ENCODE measurements at regions not wholly inside any gene's neighbourhood (a gene's known extent, or its start where the extent isn't known, plus 50 kb on each side); places are given as distances from the start of the nearest gene placed in this dataset.

DNA sequence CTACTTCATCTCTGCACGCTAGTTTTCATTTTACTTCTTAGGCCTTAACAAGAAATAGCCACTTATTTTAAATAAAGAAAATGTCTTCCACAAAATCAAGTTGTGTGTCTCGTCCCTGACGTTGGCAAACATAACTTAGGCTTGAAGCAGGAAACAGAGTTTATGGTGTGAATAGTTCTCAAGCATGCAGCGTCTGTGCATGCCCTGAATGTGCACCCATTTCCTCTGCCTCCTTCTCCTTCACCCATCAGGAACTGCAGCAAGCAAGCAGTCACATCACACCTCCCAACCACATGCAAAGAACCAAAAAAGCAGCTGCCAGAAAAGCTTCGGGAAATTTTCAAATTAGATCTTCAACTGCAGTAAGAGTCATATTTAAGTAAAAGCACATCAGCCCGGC, 424.0 kb upstream of the IRX4 start:
- no peaks in the 10 kb centered on the region for H3K4me1 ChIP-seq
- DNase-seq (ENCODE audit: low spot score in 2 of 2) = no peak
- TF ChIP-seq EP300 (IDR thresholded peaks at IDR 0.05) = no peak
- no peak for TF ChIP-seq POLR2A (IDR thresholded peaks at IDR 0.05)
- TF ChIP-seq, protein P1, sequence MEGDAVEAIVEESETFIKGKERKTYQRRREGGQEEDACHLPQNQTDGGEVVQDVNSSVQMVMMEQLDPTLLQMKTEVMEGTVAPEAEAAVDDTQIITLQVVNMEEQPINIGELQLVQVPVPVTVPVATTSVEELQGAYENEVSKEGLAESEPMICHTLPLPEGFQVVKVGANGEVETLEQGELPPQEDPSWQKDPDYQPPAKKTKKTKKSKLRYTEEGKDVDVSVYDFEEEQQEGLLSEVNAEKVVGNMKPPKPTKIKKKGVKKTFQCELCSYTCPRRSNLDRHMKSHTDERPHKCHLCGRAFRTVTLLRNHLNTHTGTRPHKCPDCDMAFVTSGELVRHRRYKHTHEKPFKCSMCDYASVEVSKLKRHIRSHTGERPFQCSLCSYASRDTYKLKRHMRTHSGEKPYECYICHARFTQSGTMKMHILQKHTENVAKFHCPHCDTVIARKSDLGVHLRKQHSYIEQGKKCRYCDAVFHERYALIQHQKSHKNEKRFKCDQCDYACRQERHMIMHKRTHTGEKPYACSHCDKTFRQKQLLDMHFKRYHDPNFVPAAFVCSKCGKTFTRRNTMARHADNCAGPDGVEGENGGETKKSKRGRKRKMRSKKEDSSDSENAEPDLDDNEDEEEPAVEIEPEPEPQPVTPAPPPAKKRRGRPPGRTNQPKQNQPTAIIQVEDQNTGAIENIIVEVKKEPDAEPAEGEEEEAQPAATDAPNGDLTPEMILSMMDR (IDR thresholded peaks at IDR 0.05) = no peak
- no peaks in the 10 kb centered on the region for H3K27me3 ChIP-seq
- H3K4me3 ChIP-seq = no peak overlapping the region
- WGBS, 2 donors = 75 to 82% methylated on average over 6 of the region's 6 CpGs
- H3K36me3 ChIP-seq = no peaks in the 10 kb centered on the region
- H3K27ac ChIP-seq = no peak overlapping the region
- peaks cover 0 to 6% (median 0%) of the 10 kb centered on the region in 4 donors for H3K9me3 ChIP-seq

DNA sequence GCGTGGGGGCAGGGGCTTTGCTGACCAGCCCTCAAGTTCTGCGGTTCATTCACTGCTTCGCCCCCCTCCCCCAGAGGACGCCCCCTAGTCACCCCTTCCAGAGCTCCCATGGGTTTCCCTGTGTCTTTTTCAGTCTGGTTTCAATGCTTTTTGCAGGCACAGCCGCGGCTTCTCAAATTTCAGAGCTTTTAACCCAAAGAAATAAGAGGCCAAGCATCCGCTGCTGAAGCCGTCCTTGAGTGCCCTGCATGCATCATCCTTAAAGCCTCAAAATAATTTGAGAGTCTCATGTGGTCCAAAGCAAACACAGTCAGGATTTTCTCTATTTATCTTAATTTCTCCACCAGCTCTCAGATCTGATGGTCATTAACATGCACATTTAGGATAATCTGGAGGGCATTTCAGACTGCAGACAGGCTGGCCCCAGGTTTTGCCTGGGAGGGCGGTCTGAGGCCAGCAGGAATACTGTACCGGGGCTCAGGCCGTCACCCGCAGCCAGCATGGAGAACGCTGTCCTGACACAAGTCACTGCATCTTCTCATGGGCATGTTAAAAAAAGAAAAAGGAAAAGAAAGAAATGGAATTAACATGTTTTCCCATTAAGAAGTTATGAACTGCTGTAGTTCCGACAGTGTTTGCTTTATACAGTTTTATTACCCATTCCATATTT, 420.8 kb upstream of the IRX4 start:
- Histone ChIP-seq H3K4me3 (no peak overlapping the region), H3K36me3 (no peaks in the 10 kb centered on the region), H3K27ac (no peak overlapping the region), H3K4me1 (no peaks in the 10 kb centered on the region), H3K27me3 (no peaks in the 10 kb centered on the region), H3K9me3 (peaks cover 0 to 6% (median 0%) of the 10 kb centered on the region in 4 donors)
- TF ChIP-seq, protein P1 (IDR thresholded peaks at IDR 0.05) = no peak
- TF ChIP-seq POLR2A (IDR thresholded peaks at IDR 0.05) = no peak
- no peak for TF ChIP-seq EP300 (IDR thresholded peaks at IDR 0.05)
- WGBS, 2 donors = 24 to 38% methylated on average over 14 of the region's 14 CpGs
- DNase-seq (ENCODE audit: low spot score in 2 of 2) = no peak

DNA sequence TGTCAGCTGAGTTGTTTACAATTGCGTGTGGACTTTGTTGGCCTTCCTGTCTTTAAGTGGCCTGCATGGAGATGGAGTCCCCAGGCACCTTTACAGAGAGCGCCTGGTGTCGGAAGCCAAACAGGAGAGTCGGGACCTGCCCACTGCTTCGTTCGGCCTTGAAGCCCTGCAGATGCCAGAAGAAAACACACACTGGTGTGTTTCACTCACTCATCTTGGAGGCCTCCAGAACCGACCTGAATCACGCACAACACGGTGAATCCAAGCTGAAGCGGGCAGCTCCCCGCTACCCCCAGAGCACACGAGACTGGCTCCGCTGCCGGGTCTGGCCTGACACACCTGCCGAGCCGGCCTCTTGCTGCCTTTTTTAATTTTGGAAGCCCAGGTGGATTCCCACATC, 419.4 kb upstream of the IRX4 start:
- TF ChIP-seq, protein P1 (IDR thresholded peaks at IDR 0.05) = no peak
- TF ChIP-seq EP300 (IDR thresholded peaks at IDR 0.05) = no peak
- no peak for TF ChIP-seq POLR2A (IDR thresholded peaks at IDR 0.05)
- Histone ChIP-seq H3K4me1 (no peaks in the 10 kb centered on the region), H3K27ac (no peak overlapping the region), H3K36me3 (no peaks in the 10 kb centered on the region), H3K4me3 (no peak overlapping the region), H3K27me3 (no peaks in the 10 kb centered on the region), H3K9me3 (peaks cover 0 to 5% (median 0%) of the 10 kb centered on the region in 4 donors)
- no peak for DNase-seq (ENCODE audit: low spot score in 2 of 2)
- WGBS, 2 donors = 86 to 87% methylated on average over 16 of the region's 16 CpGs

DNA sequence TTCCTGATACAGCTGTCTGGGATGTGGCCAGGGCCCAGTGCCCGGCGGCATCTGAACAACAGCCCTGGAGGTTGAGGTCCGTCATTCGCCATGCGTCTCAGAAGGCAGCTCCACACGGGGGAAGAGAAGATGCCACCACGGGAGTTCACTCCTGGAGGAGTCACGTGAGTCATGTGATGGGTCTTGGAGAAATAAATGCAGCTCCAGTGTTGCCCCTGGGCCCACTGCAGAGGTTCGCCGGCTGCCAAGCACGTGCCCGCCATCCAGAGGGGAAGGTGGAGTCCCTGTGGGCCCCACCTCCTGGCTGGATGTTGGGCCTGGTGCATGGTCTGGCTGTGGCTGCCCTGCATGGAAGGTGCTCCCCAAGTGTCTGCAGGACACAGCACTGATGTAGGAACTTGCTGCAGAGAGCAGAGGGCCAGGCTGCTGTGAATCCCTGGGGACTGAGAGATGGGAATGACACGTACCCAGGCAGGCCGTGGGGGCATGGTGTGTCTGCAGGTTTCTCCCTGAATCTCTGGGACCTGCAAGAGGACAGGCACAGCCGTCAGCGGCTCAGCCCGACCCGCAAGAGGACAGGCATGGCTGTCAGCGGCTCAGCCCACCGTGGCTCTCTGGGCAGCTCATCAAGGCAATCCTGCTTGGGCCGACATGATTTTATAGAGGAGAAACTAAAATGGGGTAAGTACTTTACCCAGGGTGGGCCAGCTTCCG, 418.3 kb upstream of the IRX4 start:
- TF ChIP-seq EP300 (IDR thresholded peaks at IDR 0.05) = no peak
- TF ChIP-seq POLR2A (IDR thresholded peaks at IDR 0.05) = no peak
- TF ChIP-seq, protein P1 (IDR thresholded peaks at IDR 0.05) = no peak
- no peaks in the 10 kb centered on the region for H3K36me3 ChIP-seq
- no peaks in the 10 kb centered on the region for H3K4me1 ChIP-seq
- no peaks in the 10 kb centered on the region for H3K27me3 ChIP-seq
- H3K27ac ChIP-seq = no peak overlapping the region
- H3K9me3 ChIP-seq = no peaks in the 10 kb centered on the region
- 87 to 93% methylated on average over 18 to 22 of the region's 22 CpGs for WGBS, 2 donors
- no peak for DNase-seq (ENCODE audit: low spot score in 2 of 2)
- no peak overlapping the region for H3K4me3 ChIP-seq

DNA sequence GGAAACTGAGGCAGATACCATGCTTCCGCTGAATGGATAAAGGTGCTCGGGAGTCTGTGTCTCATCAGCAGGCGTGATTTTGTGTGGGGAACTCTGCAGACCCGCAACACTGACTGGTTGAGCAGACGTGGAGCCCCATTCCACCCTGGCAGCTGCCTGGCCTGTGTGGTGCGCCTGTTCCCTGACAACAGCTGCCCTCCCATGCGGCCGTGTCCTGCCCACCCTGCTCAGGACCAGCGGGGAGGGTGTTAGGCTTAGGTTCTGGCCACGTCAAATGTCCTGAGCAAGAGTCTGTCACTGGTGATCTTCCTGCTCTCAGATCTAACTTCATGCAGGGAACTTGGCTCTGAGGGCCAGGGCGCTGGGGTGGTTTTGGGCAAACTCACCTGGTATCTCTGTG, 417.7 kb upstream of the IRX4 start:
- H3K9me3 ChIP-seq = no peaks in the 10 kb centered on the region
- DNase-seq (ENCODE audit: low spot score in 2 of 2) = no peak
- 89 to 93% methylated on average over 6 to 10 of the region's 11 CpGs for WGBS, 2 donors
- H3K4me3 ChIP-seq = no peak overlapping the region
- H3K4me1 ChIP-seq = no peaks in the 10 kb centered on the region
- no peaks in the 10 kb centered on the region for H3K27me3 ChIP-seq
- no peaks in the 10 kb centered on the region for H3K36me3 ChIP-seq
- TF ChIP-seq, protein P1 (IDR thresholded peaks at IDR 0.05) = no peak
- TF ChIP-seq POLR2A (IDR thresholded peaks at IDR 0.05) = no peak
- no peak overlapping the region for H3K27ac ChIP-seq
